ENCODE measurements at regions not wholly inside any gene's neighbourhood (a gene's known extent, or its start where the extent isn't known, plus 50 kb on each side); places are given as distances from the start of the nearest gene placed in this dataset.

DNA sequence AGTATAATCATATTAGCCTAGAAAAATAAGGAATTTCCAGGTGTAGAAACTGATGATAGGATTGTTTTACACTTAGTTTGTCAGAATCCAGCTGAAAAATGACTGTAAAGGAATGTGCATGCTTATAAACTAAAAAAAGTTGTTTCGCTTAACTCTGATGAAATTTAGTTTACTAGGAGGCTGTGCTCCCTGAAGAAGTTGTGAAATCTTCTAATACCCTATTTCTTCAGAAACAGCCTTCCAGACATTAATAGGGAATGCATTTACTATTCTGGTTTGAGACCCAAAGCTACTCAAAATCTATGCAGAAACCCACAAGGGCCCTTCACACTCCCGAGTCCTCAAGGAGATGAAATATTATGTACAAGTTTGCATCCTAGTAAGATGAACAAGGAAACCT, 105.5 kb upstream of the SSTR4 start:
- TF ChIP-seq SUZ12 (IDR thresholded peaks at IDR 0.05; ENCODE audit: extremely low read depth, insufficient read depth, insufficient read length) (no peak), ZNF274 (IDR thresholded peaks at IDR 0.05; ENCODE audit: low read depth, low read length) (no peak)
